Mammary epithelial cell (primary cell): ENCODE measurements at regions not wholly inside any gene's neighbourhood (a gene's known extent, or its start where the extent isn't known, plus 50 kb on each side); places are given as distances from the start of the nearest gene placed in this dataset.

Experiments used
- EZH2 ChIP-seq: IDR thresholded peaks from 2 replicates; pipeline ENCODE4 v1.6.1; 2012; ENCODE audit warnings: low read length, inconsistent platforms, borderline replicate concordance
- TF ChIP-seq, protein P1 (sequence below), 2 donors: IDR thresholded peaks in 1 of 2; conservative IDR thresholded peaks in 1 of 2; 2 replicates each; pipeline ENCODE4 v1.5.1; 2011 to 2012; ENCODE audit warnings: inconsistent platforms in 2 of 2, low read length in 2 of 2, mild to moderate bottlenecking in 2 of 2, control low read depth in 1 of 2, low read depth in 1 of 2; ENCODE audit not compliant: insufficient read depth in 1 of 2; ENCODE audit errors: extremely low read depth in 1 of 2

DNA sequence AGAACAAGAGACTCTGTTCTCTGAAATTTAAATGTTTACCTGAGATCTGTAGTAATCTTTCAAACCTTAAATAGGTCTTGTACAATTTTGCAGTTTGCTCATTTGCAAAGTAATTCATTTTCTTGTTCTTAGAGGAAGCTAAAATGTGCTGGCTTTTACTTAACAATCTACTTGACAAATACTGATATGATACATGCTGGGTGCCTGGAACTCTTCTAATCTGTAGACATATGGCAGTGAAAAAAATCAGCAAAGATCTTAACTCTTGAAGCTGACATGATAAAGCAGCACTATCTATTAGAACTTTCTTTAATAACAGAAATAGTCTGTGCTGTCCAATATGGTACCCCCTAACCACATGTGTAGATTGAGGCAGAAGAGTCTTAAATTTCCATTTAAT lies 1352.8 kb upstream of the SLC39A10 start:
- TF ChIP-seq, protein P1, sequence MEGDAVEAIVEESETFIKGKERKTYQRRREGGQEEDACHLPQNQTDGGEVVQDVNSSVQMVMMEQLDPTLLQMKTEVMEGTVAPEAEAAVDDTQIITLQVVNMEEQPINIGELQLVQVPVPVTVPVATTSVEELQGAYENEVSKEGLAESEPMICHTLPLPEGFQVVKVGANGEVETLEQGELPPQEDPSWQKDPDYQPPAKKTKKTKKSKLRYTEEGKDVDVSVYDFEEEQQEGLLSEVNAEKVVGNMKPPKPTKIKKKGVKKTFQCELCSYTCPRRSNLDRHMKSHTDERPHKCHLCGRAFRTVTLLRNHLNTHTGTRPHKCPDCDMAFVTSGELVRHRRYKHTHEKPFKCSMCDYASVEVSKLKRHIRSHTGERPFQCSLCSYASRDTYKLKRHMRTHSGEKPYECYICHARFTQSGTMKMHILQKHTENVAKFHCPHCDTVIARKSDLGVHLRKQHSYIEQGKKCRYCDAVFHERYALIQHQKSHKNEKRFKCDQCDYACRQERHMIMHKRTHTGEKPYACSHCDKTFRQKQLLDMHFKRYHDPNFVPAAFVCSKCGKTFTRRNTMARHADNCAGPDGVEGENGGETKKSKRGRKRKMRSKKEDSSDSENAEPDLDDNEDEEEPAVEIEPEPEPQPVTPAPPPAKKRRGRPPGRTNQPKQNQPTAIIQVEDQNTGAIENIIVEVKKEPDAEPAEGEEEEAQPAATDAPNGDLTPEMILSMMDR (conservative IDR thresholded peaks at IDR 0.05 in 1 of 2, IDR thresholded peaks at IDR 0.05 in 1 of 2; ENCODE audit: extremely low read depth in 1 of 2, insufficient read depth in 1 of 2, low read depth in 1 of 2, low read length in 2 of 2): no peak
- no peak for TF ChIP-seq EZH2
